Kidney epithelial cell (primary cell): ENCODE measurements at regions not wholly inside any gene's neighbourhood (a gene's known extent, or its start where the extent isn't known, plus 50 kb on each side); places are given as distances from the start of the nearest gene placed in this dataset.

Source experiments
- DNase-seq: peaks from one replicate; pipeline ENCODE4 v3.0.0-alpha.2; 2010; ENCODE audit warnings: low read depth
- H3K27me3 ChIP-seq: 2 replicates; pipeline ENCODE4 v1.6.0; 2011; ENCODE audit warnings: low read length; ENCODE audit not compliant: control insufficient read depth, insufficient read depth
- H3K36me3 ChIP-seq: 2 replicates; pipeline ENCODE4 v1.5.1; 2011; ENCODE audit warnings: low read length; ENCODE audit not compliant: control insufficient read depth, insufficient read depth
- H3K4me3 ChIP-seq: 2 replicates; pipeline ENCODE4 v1.5.1; 2011; ENCODE audit warnings: low read depth, mild to moderate bottlenecking, control low read depth, low read length
- TF ChIP-seq, protein P1 (sequence below): IDR thresholded peaks from 2 replicates; pipeline ENCODE4 v1.5.1; 2011; ENCODE audit warnings: mild to moderate bottlenecking, moderate library complexity, low read length, control low read depth, inconsistent platforms; ENCODE audit not compliant: insufficient read depth, poor library complexity, severe bottlenecking

DNA sequence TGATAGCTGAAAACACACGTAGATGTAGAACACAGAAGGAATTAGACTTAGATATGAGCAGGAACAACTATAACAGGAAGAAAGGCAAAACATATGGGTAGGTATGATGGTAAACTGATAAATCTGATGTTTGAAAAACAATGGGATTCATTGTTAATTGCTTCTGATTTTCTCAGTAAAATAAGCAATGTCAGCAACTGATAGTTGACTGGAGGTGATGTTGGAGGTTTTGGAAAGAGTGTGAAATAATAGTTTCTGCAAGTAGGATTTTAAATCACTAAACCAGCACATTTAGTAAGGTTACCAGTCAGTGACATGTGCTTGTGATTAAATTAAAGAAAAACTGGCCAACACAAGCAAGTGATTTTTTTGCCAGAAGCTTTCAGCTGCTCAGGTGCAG lies 123.0 kb upstream of the CPNE8 start:
- Histone ChIP-seq H3K27me3 (no peaks in the 10 kb centered on the region), H3K36me3 (no peaks in the 10 kb centered on the region), H3K4me3 (no peak overlapping the region)
- no peak for DNase-seq
- TF ChIP-seq, protein P1, sequence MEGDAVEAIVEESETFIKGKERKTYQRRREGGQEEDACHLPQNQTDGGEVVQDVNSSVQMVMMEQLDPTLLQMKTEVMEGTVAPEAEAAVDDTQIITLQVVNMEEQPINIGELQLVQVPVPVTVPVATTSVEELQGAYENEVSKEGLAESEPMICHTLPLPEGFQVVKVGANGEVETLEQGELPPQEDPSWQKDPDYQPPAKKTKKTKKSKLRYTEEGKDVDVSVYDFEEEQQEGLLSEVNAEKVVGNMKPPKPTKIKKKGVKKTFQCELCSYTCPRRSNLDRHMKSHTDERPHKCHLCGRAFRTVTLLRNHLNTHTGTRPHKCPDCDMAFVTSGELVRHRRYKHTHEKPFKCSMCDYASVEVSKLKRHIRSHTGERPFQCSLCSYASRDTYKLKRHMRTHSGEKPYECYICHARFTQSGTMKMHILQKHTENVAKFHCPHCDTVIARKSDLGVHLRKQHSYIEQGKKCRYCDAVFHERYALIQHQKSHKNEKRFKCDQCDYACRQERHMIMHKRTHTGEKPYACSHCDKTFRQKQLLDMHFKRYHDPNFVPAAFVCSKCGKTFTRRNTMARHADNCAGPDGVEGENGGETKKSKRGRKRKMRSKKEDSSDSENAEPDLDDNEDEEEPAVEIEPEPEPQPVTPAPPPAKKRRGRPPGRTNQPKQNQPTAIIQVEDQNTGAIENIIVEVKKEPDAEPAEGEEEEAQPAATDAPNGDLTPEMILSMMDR = no peak

DNA sequence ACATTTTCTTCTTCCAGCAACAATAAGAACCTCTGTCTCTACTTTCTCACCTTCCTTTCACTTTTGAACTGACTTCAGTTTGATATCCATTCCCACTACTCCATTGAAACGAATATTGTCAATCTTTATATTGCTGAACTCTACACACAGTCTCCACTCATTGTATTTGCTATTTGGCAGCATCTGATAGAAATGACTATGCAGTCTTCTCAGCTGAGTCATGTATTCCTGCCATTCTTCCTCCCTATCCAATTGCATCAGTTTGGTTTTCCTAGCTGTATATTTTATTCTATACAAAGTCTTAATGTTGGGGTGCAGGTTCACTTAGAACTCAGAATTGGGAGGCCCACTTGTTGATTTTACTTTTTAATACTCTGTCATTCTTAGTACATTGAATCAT lies 107.5 kb upstream of the CPNE8 start:
- no peaks in the 10 kb centered on the region for H3K27me3 ChIP-seq
- no peaks in the 10 kb centered on the region for H3K36me3 ChIP-seq
- no peak overlapping the region for H3K4me3 ChIP-seq
- no peak for DNase-seq
- TF ChIP-seq, protein P1 = no peak

DNA sequence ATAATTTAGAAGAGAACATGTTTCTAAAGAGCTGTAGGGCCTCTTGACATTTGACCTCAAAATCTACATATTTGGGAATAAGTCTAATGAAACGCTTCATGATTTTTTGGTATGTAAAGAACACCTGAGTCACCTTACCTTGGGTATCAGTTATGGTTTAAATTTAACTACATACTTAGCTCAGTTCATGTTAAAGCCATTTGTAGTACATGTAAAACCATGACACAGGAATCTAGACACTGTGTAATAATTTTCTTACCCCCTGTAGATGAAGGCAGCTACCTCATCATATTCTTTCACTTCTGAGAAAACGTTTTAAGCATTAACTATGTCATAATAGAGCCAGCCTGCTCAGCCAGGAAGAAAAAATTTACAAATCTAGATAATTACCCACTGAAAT lies 105.8 kb upstream of the CPNE8 start:
- TF ChIP-seq, protein P1 = no peak
- no peak overlapping the region for H3K4me3 ChIP-seq
- H3K27me3 ChIP-seq = no peaks in the 10 kb centered on the region
- H3K36me3 ChIP-seq = no peaks in the 10 kb centered on the region
- DNase-seq = no peak

DNA sequence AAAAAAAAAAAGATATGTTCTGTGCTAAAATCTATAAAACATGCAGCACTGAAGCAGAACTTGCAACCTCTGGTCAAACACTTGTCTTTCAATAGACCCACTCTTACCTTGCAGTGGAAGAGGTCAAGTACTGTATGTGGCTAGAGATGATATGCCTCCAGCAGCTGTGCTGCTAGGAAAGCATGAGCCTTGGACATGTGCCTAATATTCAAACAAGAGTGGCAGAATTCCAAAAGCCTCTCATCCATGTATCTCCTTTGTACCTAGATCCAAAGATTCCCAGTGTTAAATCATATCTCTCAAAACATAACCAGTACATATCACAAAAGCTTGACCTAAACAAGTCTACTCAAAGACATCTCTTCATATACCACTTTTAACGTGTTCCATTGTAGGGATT lies 105.0 kb upstream of the CPNE8 start:
- TF ChIP-seq, protein P1 = no peak
- H3K27me3 ChIP-seq = no peaks in the 10 kb centered on the region
- H3K4me3 ChIP-seq = no peak overlapping the region
- H3K36me3 ChIP-seq = no peaks in the 10 kb centered on the region
- no peak for DNase-seq

DNA sequence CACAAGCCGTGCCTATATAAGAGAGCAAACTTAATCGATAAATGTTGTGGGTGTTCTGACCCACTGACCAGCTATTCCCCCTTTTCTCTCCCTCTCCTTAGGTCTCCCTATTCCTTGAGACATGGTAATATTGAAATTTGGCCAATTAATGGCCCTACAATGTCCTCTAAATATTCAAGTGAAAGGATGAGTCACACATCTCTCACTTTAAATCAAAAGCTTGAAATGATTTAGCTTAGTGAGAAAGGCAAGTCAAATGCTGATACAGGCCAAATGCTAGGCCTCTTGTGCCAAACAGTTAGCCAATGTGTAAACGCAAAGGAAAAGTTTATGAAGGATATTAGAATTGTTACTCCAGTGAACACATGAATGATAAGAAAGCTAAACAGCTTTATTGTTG lies 102.2 kb upstream of the CPNE8 start:
- TF ChIP-seq, protein P1 = no peak
- no peaks in the 10 kb centered on the region for H3K36me3 ChIP-seq
- DNase-seq = no peak
- H3K4me3 ChIP-seq = no peak overlapping the region
- no peaks in the 10 kb centered on the region for H3K27me3 ChIP-seq

DNA sequence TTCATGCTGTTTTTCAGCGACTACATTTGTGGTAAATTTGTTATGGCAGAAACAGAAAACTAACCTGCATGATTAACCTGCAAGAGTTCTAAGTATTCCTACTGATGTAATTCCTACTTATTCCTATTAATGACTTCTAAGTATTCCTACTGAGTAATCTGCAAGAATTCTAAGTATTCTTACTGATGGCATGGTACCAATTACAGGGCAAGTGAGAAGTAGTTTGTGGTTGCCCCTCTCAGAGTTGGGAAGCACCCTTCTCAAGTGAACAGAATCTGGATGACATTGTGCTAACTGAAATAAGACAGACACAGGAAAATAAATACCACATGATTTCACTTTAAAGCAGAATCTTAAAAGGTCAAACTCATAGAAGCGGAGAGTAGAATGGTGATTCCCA lies 100.9 kb upstream of the CPNE8 start:
- no peaks in the 10 kb centered on the region for H3K27me3 ChIP-seq
- H3K4me3 ChIP-seq = no peak overlapping the region
- TF ChIP-seq, protein P1 = no peak
- H3K36me3 ChIP-seq = no peaks in the 10 kb centered on the region
- peak; percentile 49 for DNase-seq
